Raji (cell line): ENCODE measurements at regions not wholly inside any gene's neighbourhood (a gene's known extent, or its start where the extent isn't known, plus 50 kb on each side); places are given as distances from the start of the nearest gene placed in this dataset.

Experiments used
- POLR2A ChIP-seq: IDR thresholded peaks from 2 replicates; pipeline ENCODE4 v1.6.1; 2011; ENCODE audit warnings: low read depth, low read length, control low read depth; ENCODE audit not compliant: insufficient read depth

DNA sequence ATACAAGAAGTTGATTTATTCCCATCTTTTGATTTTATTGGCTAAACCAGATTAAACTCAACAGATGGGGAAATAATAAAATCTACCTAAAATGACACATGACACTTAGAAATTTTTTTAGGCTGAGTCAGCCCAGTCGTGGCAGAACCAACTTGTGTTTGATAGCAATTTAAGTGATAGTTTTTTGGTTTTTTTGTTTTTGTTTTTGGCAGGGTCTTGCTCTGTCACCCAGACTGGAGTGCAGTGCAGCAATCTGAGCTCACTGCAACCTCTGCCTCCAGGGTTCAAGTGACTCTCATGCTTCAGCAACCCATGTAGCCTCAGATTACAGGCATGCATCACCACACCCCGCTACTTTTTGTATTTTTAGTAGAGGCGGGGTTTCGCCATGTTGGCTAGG, 370.3 kb upstream of the NOCT start:
- TF ChIP-seq POLR2A: no peak

DNA sequence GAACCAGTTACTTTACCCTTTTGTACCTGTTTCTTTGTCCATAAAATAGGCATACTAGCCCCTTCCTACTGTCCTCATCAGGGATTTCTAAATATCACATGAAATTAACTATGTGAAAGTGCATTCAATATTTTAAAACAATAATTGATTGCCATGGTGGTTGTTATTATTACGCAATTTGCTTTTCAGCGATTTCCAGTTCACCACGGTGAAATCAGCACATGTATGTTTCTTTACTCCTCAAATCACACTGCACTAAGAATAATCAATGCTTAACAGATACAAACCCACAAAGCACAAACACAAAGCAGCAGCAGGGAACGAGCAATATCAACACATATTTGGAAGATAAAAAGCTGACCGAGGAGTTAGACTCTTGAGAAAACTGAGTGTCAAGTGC, 371.3 kb upstream of the NOCT start:
- no peak for TF ChIP-seq POLR2A

DNA sequence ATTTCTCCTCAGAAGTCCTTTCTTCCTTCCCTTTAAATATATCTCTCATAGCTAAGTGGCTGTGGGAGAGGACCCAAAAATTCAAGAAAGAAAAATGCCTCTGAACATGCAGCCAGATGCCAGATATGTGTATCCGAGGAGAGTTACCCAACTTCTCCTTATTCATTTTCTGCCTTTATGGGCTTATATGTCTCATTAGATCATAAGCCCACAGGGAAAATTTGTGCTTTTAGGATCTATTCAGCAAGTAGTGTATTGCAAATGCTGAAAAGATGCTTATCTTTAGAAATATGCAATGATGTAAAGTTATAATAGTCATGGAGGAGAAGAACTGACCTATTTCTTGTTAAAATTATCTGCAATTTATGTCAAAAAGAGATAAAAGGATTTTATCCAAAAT, 371.8 kb upstream of the NOCT start:
- TF ChIP-seq POLR2A: no peak

DNA sequence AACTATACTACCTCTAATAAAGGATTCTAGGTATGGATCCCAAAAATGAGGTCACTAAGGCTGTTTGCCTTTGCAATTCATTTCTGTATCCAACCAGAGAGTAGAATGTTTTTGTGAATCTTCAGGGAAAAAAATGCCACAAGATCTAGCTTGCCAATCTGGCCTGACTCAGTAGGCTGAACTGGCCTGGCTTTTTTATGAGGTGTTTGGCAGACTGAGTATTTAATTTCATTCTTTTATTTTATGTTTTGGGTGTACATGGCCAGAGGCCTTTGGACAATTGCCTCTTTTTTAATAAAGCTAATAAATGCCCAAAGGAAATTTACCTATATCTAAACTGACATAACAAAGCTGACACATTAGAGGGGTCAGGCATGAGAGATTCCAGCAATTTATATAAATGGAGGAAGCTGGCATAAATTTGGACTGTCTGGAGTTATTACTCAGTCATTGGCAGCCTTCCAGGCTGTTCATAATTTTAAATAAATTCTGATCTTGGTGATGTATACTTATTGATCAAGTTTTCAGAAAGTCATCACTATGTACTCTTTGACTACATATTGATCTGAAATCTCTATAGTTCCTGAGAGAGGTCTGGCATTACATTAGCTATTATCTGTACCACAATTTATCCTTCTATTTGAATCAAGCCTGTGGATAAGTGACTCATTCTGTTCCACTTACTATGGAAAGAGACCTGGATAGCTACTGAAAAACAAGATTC, 376.4 kb upstream of the NOCT start:
- TF ChIP-seq POLR2A: no peak

DNA sequence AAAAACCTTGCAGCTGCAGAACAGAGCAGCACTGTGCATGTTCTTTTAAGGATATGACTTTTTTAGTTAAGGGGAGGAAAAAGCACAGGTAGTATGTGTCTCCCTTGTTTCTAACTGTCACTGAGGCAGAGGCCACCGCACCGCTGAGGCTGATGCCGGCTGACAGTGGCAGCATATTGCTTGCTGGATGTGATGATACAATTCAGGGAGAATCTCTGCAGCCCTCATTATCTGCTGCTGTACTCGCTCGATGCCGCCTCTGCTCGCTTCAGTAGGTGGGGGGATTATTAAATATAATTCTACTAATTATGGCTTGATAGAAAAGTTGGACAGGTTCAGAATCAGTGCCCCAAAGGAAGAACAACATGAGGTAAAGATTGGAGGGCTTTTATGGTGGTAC, 378.8 kb upstream of the NOCT start:
- no peak for TF ChIP-seq POLR2A

DNA sequence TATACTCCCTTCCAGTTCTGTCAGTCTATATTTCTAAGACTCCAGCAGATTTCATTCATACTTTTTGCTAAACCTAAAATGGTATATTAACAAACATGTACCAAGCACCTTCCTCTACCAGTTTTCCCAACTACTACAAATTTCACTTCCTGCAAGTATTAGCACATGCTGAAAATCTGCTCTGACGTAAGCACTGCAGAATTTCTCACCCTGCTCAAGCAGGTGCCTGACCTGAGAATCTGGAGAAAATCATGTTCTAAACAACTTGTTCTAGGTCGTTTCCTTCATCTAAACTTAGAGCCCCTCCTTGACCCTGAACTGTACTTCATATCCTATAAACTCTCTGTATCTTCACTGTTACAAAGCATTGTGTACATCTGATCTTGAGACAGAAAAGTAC, 380.7 kb upstream of the NOCT start:
- TF ChIP-seq POLR2A: no peak

DNA sequence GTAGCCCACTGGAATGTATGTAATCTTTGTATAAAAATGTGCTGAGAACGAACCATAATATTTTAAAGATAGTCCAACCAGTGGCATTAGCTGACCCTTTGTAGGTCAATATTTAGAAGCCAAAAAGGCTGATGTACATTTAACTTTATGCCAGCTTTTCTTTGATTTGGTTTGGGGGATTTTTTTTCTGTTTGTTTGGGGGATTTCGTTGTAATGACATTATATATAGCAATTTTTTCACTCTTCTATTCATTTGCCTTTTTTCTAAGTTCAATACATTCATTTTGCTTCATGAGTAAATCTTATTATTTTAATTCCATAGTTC, 382.0 kb upstream of the NOCT start:
- TF ChIP-seq POLR2A: no peak

DNA sequence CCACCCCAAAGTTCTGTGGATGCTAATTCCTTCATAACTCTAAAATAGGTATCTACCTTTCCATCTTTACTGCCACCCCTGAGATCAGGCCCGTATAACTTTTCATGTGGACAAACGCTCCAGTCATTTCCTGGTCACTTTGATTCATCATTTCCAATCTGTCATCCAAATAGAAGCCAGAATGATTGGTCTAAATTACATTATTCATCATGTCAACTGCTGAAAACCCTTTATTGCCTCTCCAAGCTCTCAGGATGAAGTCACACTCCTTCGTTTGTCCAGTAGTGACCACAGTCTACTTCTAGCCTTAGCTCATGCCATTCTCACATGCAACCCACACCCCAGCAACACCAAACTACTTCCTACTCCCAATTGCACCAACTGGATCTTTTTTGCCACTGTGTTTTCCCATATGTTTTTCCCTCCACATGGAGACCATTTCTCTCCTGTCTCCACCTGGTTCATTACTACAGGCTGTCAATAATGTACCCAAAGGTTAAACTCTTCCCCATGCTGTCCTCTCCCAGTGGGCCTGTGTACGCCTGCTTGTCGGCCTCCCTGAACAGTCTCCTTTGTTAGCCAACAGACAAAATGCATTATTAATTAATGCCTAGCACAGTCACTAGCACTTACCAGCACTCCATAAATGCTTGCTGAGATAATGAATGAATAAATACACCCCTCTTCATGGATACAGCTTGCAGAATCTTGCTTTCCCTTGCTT, 382.6 kb upstream of the NOCT start:
- TF ChIP-seq POLR2A: no peak

DNA sequence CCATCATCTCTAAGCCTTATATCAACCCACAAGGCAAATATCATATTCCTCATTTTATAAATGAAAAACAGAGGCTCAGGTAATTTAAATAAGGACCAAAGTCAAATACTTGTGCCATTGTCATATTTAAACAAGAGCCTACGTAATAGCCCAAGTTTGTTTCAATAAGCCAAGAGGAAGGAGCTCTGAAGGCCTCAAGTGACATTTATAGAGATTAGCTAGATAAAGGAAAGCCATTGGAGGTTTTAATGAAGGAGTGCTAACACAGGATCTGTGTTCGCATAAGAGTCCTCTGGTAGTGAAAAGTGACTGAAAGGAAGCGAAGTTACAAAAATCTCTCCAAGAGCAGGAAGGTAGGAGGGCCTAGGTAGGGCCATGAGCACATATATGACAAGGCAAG, 384.9 kb upstream of the NOCT start:
- no peak for TF ChIP-seq POLR2A

DNA sequence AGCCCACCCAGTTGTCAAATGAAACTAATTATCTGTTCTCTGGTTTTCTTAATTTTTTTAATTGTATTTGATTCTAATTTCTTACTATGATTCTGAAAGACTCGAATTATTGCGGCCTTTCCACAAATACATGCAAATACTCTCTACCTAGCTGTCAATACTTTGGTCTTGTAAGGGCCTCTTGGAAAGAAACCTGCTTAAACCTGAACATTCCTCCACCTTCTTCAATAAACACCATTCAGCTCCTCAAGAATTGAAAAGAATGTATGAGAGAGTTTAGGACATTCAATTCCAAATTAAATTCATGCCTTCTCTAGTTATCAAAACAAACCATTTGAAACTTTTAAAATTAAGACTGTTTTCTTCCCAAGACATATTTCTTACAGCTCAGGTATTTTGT, 385.9 kb upstream of the NOCT start:
- no peak for TF ChIP-seq POLR2A

DNA sequence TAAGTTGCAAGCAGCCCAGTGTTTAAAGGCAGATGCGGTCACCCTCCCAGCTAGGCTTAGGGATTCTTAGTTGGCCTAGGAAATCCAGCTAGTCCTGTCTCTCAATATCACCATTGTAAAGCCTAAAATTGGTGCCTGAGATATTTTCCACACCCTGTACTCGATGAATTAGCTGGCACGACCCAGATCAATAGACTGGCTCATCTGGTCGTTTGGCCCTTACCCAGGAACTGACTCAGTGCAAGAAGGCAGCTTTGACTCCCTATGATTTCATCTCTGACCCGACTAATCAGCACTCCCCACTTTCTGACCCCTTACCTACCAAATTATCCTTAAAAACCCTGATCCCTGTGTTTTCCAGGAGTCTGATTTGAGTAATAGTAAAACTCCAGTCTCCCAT, 384.9 kb upstream of the SLC7A11 start:
- TF ChIP-seq POLR2A: no peak

DNA sequence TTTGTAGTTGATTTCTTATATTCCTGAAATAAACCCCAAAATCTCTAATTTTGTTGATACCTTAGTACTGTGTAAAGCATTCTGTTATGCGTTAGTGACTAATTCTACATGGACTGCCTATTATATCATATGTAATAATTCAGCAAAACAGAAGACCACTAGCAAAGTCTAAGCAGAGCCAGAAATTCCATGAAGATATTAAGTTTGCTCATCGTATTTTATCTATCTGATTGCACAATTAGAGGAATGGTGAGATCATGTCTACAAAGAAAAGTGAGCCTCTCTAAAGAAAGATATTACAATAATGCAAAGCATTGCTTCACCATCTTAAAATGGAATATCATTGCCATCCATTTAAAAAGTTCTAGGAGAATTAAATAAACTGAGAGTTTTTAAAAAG, 374.6 kb upstream of the SLC7A11 start:
- no peak for TF ChIP-seq POLR2A

DNA sequence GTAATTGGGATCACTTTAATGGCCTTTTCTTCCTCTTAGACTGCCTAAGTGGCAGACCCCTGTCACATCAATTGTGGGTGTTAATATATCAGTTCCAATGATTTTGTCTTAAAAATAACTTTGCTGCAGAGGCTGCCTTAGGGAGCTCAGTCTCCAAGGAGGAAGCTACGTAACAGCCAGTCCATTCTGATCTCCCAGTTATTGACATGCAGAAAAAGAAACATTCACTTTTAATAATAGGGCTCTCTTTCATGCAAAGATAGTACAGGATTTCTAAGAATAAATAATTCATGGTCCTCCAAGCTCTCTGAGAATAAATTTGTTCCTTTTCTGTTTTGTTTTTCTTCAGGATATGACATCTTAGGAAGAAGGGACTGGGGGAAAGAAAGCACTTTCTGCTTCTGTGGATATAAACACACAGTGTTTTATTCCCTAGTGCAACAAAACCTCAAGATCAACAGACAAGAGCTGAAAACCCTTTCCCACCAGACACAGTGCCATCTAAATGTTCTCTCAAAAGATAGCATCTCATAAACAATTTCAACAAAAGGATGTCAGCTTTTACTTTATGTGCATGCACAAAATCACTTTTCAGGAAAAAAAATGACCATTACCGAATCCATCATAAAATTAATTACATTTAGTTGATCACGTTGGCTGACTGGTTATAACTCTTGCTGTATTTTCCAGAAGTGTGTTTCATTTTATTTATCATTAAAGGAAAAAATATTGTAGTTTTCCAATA, 372.4 kb upstream of the SLC7A11 start:
- TF ChIP-seq POLR2A: no peak

DNA sequence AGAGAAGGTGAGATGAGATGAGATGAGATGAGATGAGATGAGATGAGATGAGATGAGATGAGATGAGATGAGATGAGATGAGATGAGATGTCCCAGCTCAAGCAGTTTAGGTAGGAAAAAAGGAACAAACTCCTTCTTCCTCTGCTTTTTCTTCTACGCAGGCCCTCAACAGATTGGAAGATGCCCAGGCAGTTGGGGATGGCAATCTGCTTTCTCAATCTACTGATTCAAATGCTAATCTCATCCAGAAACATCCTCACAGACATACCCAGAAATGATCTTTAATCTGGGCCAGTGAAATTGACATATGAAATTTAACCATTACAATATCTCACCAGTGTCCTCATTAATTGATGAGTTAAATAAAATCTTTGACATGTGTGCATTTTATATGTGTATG, 370.3 kb upstream of the SLC7A11 start:
- TF ChIP-seq POLR2A: no peak

DNA sequence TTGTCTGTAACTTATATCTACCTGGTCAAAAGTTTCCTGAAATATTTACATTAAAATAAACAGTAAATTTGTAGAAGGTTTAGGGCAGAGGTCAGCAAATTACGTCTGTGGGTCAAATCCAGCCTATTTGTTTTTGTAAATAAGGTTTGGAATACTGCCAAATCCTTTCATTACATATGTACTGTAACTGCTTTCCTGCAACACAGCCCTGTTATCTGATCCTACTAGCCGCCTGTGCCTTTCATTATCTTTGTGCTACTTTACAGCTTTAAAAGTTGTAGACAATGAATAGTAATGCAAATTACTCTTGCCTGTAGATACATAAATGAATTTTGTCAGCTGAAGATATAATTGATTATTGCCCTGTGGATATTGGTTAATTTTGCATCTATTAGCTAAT, 369.6 kb upstream of the SLC7A11 start:
- TF ChIP-seq POLR2A: no peak

DNA sequence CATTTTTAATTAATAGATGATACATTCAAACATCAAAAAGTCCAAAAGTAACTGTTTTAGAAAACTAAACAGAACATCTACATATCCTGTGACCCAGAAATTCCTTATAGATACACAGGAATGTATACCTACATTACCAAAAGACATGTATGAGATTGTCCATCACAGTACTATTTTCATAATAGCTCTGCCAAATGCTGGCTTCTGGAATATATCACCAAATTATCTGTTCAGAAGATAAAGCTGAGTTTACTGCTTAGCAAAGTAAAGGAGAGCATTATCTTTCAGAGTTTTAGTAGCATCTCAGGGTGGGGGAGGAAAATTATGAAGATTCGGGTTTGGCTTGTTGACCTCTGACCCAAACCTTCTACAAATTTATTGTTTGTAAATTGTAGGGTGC, 368.9 kb upstream of the SLC7A11 start:
- TF ChIP-seq POLR2A: no peak
